ENCODE measurements at regions not wholly inside any gene's neighbourhood (a gene's known extent, or its start where the extent isn't known, plus 50 kb on each side); places are given as distances from the start of the nearest gene placed in this dataset.

DNA sequence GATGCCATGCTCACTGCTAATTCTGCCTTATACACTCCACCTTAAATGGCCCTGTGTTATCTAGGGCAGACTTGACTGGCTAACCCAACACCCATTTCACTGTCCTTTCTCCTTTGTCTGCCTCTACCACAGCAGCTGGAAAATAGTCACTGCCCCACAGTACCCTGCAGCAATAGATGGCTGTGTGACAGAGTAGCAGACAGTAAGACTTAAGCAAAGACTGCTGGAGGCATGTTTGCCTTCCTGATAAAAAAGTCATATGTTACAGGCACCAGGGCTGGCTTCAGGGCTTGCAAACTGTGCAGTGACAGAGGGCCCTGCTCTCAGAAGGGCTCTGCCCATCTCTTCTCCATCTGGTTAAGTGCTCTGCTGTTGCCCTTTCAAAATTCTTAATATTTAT lies 332.6 kb upstream of the GHITM start:
- Mint-ChIP-seq H3K4me1 (ENCODE audit: unreplicated experiment) (no peaks in the 10 kb centered on the region), H3K27ac (ENCODE audit: unreplicated experiment) (no peak overlapping the region), H3K9me3 (ENCODE audit: unreplicated experiment) (peaks cover 10% of the 10 kb centered on the region), H3K27me3 (ENCODE audit: unreplicated experiment) (no peaks in the 10 kb centered on the region), H3K4me3 (ENCODE audit: unreplicated experiment) (no peak overlapping the region), H3K36me3 (ENCODE audit: unreplicated experiment) (no peaks in the 10 kb centered on the region)
- DNase-seq (ENCODE audit: extremely low spot score, unreplicated experiment): no peak
- TF ChIP-seq, protein P1, sequence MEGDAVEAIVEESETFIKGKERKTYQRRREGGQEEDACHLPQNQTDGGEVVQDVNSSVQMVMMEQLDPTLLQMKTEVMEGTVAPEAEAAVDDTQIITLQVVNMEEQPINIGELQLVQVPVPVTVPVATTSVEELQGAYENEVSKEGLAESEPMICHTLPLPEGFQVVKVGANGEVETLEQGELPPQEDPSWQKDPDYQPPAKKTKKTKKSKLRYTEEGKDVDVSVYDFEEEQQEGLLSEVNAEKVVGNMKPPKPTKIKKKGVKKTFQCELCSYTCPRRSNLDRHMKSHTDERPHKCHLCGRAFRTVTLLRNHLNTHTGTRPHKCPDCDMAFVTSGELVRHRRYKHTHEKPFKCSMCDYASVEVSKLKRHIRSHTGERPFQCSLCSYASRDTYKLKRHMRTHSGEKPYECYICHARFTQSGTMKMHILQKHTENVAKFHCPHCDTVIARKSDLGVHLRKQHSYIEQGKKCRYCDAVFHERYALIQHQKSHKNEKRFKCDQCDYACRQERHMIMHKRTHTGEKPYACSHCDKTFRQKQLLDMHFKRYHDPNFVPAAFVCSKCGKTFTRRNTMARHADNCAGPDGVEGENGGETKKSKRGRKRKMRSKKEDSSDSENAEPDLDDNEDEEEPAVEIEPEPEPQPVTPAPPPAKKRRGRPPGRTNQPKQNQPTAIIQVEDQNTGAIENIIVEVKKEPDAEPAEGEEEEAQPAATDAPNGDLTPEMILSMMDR (IDR thresholded peaks at IDR 0.05): no peak

DNA sequence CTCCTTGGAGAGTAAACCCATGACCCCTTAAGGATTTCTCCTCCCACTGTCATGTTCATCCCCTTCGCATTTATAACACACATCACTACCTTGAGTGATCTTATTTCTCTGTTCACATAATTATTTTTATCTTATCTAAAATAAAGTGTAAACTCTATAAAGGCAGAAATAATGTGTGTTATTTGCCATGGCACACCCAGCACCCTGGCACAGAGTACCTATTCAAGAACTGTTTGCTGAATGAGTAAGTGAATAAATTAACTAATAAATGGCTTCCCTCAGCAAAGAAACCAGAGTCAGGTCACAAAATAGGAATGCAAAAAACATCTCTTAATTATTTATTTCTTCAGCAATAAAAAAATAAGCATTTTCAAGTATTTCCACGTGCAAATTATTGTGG lies 330.3 kb upstream of the GHITM start:
- Mint-ChIP-seq H3K4me1 (ENCODE audit: unreplicated experiment) (no peaks in the 10 kb centered on the region), H3K27me3 (ENCODE audit: unreplicated experiment) (no peaks in the 10 kb centered on the region), H3K27ac (ENCODE audit: unreplicated experiment) (no peak overlapping the region), H3K36me3 (ENCODE audit: unreplicated experiment) (no peaks in the 10 kb centered on the region), H3K4me3 (ENCODE audit: unreplicated experiment) (no peak overlapping the region), H3K9me3 (ENCODE audit: unreplicated experiment) (no peaks in the 10 kb centered on the region)
- TF ChIP-seq, protein P1 (IDR thresholded peaks at IDR 0.05): no peak
- DNase-seq (ENCODE audit: extremely low spot score, unreplicated experiment): no peak

DNA sequence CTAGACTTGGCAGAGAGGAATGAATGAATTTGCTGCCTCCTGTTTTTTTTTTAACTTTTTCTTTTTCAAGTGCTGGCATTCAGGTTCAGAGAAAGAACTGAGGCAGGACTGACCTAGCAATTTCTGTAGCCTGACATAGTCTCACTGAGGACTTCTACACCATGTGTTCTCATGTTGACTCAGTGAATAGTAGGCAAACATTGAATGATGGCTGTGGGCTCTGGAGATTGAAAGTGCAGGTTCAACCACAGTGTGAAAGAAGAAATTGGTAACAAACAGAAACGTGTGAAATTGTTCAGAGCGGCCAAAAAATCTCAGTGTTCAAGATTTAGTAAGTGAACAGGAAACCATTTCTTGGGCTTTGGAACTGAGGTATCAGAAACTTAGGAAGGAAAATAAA lies 322.4 kb upstream of the GHITM start:
- H3K27me3 Mint-ChIP-seq (ENCODE audit: unreplicated experiment): no peaks in the 10 kb centered on the region
- TF ChIP-seq, protein P1 (IDR thresholded peaks at IDR 0.05): no peak
- DNase-seq (ENCODE audit: extremely low spot score, unreplicated experiment): no peak
- no peaks in the 10 kb centered on the region for H3K9me3 Mint-ChIP-seq (ENCODE audit: unreplicated experiment)
- no peak overlapping the region for H3K27ac Mint-ChIP-seq (ENCODE audit: unreplicated experiment)
- H3K4me1 Mint-ChIP-seq (ENCODE audit: unreplicated experiment): no peaks in the 10 kb centered on the region
- H3K36me3 Mint-ChIP-seq (ENCODE audit: unreplicated experiment): no peaks in the 10 kb centered on the region
- no peak overlapping the region for H3K4me3 Mint-ChIP-seq (ENCODE audit: unreplicated experiment)

DNA sequence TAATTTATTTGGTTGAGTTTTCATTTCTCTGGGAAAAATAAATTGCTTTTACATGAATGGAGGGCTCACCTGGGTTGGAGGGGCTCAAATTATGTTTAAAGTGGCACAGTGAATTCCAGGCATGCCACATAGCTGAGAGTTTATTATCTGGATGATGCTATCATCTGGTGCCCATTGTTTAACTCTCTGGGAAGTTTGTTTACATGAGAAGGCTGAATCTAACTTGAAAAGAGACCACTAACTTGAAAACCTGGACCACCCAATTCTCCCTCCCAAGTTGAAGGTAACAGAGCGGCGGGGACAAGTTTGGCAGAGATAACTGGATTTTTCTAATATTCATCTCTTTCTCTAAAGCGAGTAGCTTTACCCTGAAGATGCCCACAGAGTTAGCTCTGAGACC lies 321.5 kb upstream of the GHITM start:
- no peaks in the 10 kb centered on the region for H3K9me3 Mint-ChIP-seq (ENCODE audit: unreplicated experiment)
- H3K4me3 Mint-ChIP-seq (ENCODE audit: unreplicated experiment): no peak overlapping the region
- H3K27ac Mint-ChIP-seq (ENCODE audit: unreplicated experiment): no peak overlapping the region
- H3K36me3 Mint-ChIP-seq (ENCODE audit: unreplicated experiment): no peaks in the 10 kb centered on the region
- H3K27me3 Mint-ChIP-seq (ENCODE audit: unreplicated experiment): no peaks in the 10 kb centered on the region
- H3K4me1 Mint-ChIP-seq (ENCODE audit: unreplicated experiment): no peaks in the 10 kb centered on the region
- no peak for DNase-seq (ENCODE audit: extremely low spot score, unreplicated experiment)
- TF ChIP-seq, protein P1 (IDR thresholded peaks at IDR 0.05): no peak

DNA sequence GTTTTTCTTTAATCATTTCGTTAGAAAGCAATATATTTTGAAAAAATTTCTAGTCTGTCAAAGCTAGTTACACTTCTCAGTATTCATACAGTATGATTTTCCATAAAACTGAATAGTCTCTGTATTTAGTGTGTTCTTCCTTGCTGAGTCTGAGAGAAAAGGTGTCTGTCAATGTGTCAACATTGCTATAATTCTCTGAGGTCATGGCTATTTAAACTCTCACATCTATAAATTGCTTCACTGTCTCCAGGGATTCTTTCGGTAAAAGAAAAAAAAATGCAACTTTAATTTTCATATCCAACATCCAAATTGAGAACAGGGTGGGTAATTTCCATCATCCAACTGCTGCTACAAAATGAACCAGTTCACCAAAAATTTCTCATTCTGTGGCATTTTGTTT lies 319.7 kb upstream of the GHITM start:
- Mint-ChIP-seq H3K36me3 (ENCODE audit: unreplicated experiment) (no peaks in the 10 kb centered on the region), H3K9me3 (ENCODE audit: unreplicated experiment) (no peaks in the 10 kb centered on the region), H3K27me3 (ENCODE audit: unreplicated experiment) (no peaks in the 10 kb centered on the region), H3K27ac (ENCODE audit: unreplicated experiment) (no peak overlapping the region), H3K4me3 (ENCODE audit: unreplicated experiment) (no peak overlapping the region), H3K4me1 (ENCODE audit: unreplicated experiment) (no peaks in the 10 kb centered on the region)
- TF ChIP-seq, protein P1 (IDR thresholded peaks at IDR 0.05): no peak
- no peak for DNase-seq (ENCODE audit: extremely low spot score, unreplicated experiment)

Measured in osteocyte (in vitro differentiated cells).